Esophagus muscularis mucosa (tissue), 4 donors: ENCODE measurements at regions not wholly inside any gene's neighbourhood (a gene's known extent, or its start where the extent isn't known, plus 50 kb on each side); places are given as distances from the start of the nearest gene placed in this dataset.

Experiments
- DNase-seq: peaks from one replicate; pipeline ENCODE4 v3.0.0-alpha.2; 2017; ENCODE audit errors: extremely low spot score
- H3K27ac ChIP-seq, 4 donors: fragments of 200-600 bp; sonication (generic); replicated peaks in 1 of 4; 1 replicate in 3 of 4; 2 replicates in 1 of 4; pipeline ENCODE4 v1.5.1; 2016 to 2019; ENCODE audit warnings: mild to moderate bottlenecking in 1 of 4
- H3K27me3 ChIP-seq, 4 donors: fragments of 200-600 bp; sonication (generic); one replicate each; pipeline versions ENCODE4 v1.5.1 to v1.6.0; 2016 to 2019
- H3K36me3 ChIP-seq, 4 donors: fragments of 200-600 bp; sonication (generic); one replicate each; pipeline ENCODE4 v1.5.1; 2016 to 2019
- H3K4me1 ChIP-seq, 4 donors: fragments of 200-600 bp; sonication (generic); one replicate each; pipeline ENCODE4 v1.5.1; 2016 to 2019
- H3K4me3 ChIP-seq, 4 donors: fragments of 200-600 bp; sonication (generic); 1 replicate in 2 of 4; 2 replicates in 2 of 4; pipeline ENCODE4 v1.5.1; 2016 to 2019; ENCODE audit warnings: mild to moderate bottlenecking in 4 of 4, moderate library complexity in 1 of 4
- H3K9me3 ChIP-seq, 4 donors: fragments of 200-600 bp; sonication (generic); 1 replicate in 3 of 4; 2 replicates in 1 of 4; pipeline ENCODE4 v1.5.1; 2016 to 2019
- EP300 ChIP-seq: sonication (generic); formaldehyde crosslinking; IDR thresholded peaks from one replicate; pipeline ENCODE4 v1.6.1; 2017; ENCODE audit warnings: antibody characterized with exemption
- POLR2A ChIP-seq: fragments of 450-650 bp; IDR thresholded peaks from one replicate; pipeline ENCODE4 v1.6.1; 2017; ENCODE audit warnings: antibody characterized with exemption, moderate library complexity, mild to moderate bottlenecking, low read depth
- POLR2AphosphoS5 ChIP-seq, 2 donors: sonication (generic); formaldehyde crosslinking; IDR thresholded peaks; one replicate each; pipeline ENCODE4 v1.6.1; 2017; ENCODE audit warnings: antibody characterized with exemption in 2 of 2
- WGBS: methylation state at CpG from one replicate; pipeline ENCODE4 v1.1.5; 2018; 5-methylcytosine and 5-hydroxymethylcytosine counted together
- intact Hi-C: fragments of 100-400 bp; cut with DNase I; formaldehyde crosslinking; loops from one replicate; pipeline ENCODE4 v1.15.1; 2023
- TF ChIP-seq, protein P1 (sequence below), 3 experiments: fragments of 200-600 bp in 2 of 3; fragments of 450-650 bp in 1 of 3; sonication (generic) in 2 of 3; IDR thresholded peaks; one replicate each; pipeline ENCODE4 v1.5.1; 2017 to 2019; ENCODE audit warnings: antibody characterized with exemption in 3 of 3, mild to moderate bottlenecking in 2 of 3, moderate library complexity in 1 of 3

DNA sequence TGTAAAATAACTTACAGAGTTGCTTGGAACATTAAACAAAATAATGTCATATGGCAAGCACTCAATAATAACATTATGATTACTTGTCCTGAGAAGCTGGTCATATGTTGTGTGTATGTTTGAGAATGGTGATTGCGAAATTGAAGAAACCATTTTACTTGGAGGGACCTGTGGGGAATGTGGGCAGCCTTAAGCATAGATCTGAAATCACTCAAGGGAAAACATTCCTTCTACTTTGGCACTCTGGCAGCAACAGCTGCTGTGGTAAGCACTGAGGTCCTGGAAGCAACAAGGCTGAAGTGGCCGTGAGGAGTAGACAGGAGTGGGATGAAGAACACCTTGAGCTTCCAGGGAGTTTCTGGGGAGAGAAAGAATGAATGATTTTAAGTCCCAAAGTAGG is 165.4 kb upstream of the ADAMTS5 start:
- intact Hi-C loops = no loop called here
- DNase-seq = no peak
- TF ChIP-seq POLR2AphosphoS5 (IDR thresholded peaks at IDR 0.05) (no peak), EP300 (no peak), POLR2A (no peak)
- TF ChIP-seq, protein P1, sequence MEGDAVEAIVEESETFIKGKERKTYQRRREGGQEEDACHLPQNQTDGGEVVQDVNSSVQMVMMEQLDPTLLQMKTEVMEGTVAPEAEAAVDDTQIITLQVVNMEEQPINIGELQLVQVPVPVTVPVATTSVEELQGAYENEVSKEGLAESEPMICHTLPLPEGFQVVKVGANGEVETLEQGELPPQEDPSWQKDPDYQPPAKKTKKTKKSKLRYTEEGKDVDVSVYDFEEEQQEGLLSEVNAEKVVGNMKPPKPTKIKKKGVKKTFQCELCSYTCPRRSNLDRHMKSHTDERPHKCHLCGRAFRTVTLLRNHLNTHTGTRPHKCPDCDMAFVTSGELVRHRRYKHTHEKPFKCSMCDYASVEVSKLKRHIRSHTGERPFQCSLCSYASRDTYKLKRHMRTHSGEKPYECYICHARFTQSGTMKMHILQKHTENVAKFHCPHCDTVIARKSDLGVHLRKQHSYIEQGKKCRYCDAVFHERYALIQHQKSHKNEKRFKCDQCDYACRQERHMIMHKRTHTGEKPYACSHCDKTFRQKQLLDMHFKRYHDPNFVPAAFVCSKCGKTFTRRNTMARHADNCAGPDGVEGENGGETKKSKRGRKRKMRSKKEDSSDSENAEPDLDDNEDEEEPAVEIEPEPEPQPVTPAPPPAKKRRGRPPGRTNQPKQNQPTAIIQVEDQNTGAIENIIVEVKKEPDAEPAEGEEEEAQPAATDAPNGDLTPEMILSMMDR (IDR thresholded peaks at IDR 0.05) = no peak
- H3K27me3 ChIP-seq = no peaks in the 10 kb centered on the region
- H3K4me1 ChIP-seq = no peaks in the 10 kb centered on the region
- H3K36me3 ChIP-seq = no peaks in the 10 kb centered on the region
- H3K9me3 ChIP-seq = no peaks in the 10 kb centered on the region
- 78% methylated on average over 2 of the region's 2 CpGs for WGBS
- H3K27ac ChIP-seq = no peak overlapping the region
- H3K4me3 ChIP-seq = no peak overlapping the region

DNA sequence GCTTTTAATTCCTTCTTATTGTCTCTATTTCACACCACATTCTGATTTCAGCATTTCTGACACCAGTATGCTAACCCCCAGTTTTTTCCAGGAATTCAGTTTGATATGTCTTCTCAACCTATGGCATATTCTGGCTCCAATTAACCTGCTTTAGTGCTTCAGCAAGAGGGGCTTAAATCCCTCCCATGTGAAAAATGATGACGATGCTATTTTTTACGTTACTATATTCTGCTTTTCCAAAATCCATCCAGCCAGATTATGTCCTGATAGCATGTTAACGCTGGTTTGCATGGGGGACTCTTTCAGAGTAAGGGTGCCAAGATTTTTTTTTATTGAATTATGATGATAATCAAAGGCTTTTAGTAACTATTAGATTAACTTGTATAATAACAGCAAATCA is 163.3 kb upstream of the ADAMTS5 start:
- Histone ChIP-seq H3K27ac (no peak overlapping the region), H3K27me3 (no peaks in the 10 kb centered on the region), H3K36me3 (no peaks in the 10 kb centered on the region), H3K4me3 (no peak overlapping the region), H3K4me1 (no peaks in the 10 kb centered on the region), H3K9me3 (no peaks in the 10 kb centered on the region)
- intact Hi-C loops = no loop called here
- DNase-seq = no peak
- no peak for TF ChIP-seq POLR2A
- WGBS = 94% methylated on average over 3 of the region's 3 CpGs

DNA sequence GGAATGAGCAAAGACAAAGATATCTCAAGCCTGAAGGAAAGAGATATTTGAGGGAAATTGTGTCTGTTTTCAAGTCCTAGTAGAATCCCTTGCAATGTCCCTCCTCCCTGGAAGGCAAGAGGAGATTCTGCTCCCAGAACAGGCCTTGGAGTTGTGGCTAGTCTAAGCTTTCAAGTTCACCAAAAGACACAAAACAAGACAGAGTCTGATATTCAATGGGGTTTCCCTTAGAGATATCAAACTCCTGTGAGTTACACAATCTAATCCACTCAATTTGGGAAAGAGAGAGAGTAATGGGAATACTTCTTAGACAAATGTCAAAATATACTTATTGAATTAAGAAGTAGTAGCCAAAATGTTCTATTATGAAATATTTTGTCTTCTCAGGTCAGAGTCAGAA is 162.8 kb upstream of the ADAMTS5 start:
- Histone ChIP-seq H3K4me1 (no peaks in the 10 kb centered on the region), H3K4me3 (no peak overlapping the region), H3K27ac (no peak overlapping the region), H3K36me3 (no peaks in the 10 kb centered on the region), H3K9me3 (no peaks in the 10 kb centered on the region), H3K27me3 (no peaks in the 10 kb centered on the region)
- no peak for DNase-seq
- intact Hi-C loops = no loop called here
- TF ChIP-seq EP300 = no peak
- no peak for TF ChIP-seq POLR2AphosphoS5 (IDR thresholded peaks at IDR 0.05)
- TF ChIP-seq, protein P1 (IDR thresholded peaks at IDR 0.05) = no peak
- TF ChIP-seq POLR2A = no peak

DNA sequence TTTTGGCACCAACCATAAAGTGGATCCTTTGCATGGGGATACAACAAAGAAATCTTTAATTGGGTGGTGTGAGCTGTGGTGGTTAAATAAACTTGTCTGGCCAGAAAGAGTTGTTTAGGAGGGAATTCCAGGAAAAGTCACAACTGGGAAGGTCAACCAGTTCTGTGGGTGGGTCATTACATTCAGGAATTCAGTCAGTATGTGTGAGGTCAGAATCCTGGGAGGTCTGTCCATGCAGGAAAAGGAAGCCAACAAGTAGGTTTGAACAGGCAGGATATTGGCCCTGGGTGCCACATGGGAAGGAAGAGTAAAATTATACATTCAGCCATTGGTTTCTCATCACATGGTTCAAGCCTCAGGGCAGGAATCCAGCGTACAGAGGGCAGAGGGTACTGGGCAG is 162.3 kb upstream of the ADAMTS5 start:
- no peak for TF ChIP-seq POLR2AphosphoS5 (IDR thresholded peaks at IDR 0.05)
- 77% methylated on average over 1 of the region's 1 CpG for WGBS
- Histone ChIP-seq H3K27me3 (no peaks in the 10 kb centered on the region), H3K9me3 (no peaks in the 10 kb centered on the region), H3K4me1 (no peaks in the 10 kb centered on the region), H3K4me3 (no peak overlapping the region), H3K36me3 (no peaks in the 10 kb centered on the region), H3K27ac (no peak overlapping the region)
- intact Hi-C loops = no loop called here
- DNase-seq = no peak

DNA sequence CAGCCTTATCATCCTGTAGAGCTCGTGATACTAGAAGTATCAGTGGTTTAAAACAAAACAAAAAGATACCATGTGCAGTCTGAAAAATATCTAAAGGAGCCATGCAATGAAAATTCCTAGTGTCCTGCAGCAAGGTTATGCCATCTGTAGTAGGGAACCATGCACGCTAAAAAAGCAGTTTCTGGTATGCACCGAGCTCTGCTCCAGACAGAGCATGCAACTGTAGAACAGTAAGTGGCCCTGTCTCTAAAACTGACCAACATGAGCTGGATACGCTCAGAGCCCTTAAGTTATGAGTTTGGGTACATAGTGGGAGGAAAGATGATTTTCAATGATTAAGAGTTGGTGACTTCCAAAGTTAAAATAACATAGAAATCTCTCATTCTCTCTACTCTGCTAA is 159.3 kb upstream of the ADAMTS5 start:
- no peak for TF ChIP-seq EP300
- TF ChIP-seq POLR2AphosphoS5 (IDR thresholded peaks at IDR 0.05) = no peak
- no peak for TF ChIP-seq POLR2A
- TF ChIP-seq, protein P1 (IDR thresholded peaks at IDR 0.05) = no peak
- intact Hi-C loops = no loop called here

DNA sequence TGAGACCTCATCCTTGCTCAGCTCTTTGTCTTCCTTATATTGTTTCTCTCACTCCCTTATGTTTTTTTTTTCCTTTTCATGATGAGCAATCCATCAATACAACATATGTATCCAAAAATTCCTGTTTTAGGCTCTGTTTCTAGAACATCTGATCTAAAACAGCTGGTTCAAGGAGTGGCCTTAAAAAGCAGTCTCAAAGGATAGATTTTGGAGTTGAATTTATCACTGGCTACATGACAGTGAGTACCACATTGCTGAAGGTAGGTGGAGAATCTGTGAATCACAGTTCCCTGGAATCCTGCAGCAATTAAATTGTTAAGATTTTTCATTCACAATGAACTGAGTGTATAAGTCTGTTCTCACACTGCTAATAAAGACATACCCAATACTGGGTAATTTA is 155.8 kb upstream of the ADAMTS5 start:
- no peak overlapping the region for H3K4me3 ChIP-seq
- H3K27ac ChIP-seq = no peak overlapping the region
- intact Hi-C loops = no loop called here
- no peaks in the 10 kb centered on the region for H3K9me3 ChIP-seq
- TF ChIP-seq POLR2A = no peak
- TF ChIP-seq EP300 = no peak
- TF ChIP-seq POLR2AphosphoS5 (IDR thresholded peaks at IDR 0.05) = no peak
- TF ChIP-seq, protein P1 (IDR thresholded peaks at IDR 0.05) = no peak
- DNase-seq = no peak
- H3K27me3 ChIP-seq = no peaks in the 10 kb centered on the region
- H3K36me3 ChIP-seq = no peaks in the 10 kb centered on the region
- H3K4me1 ChIP-seq = peaks cover 0 to 9% (median 3%) of the 10 kb centered on the region in 4 donors

More for the DNA sequence above, 159.3 kb upstream of the ADAMTS5 start:
- peaks cover 0 to 8% (median 3%) of the 10 kb centered on the region in 4 donors for H3K4me1 ChIP-seq
- H3K27ac ChIP-seq = no peak overlapping the region
- no peaks in the 10 kb centered on the region for H3K9me3 ChIP-seq
- no peak for DNase-seq
- WGBS = 91% methylated on average over 4 of the region's 4 CpGs
- no peaks in the 10 kb centered on the region for H3K27me3 ChIP-seq
- no peak overlapping the region for H3K4me3 ChIP-seq
- H3K36me3 ChIP-seq = no peaks in the 10 kb centered on the region
